ENCODE measurements at regions not wholly inside any gene's neighbourhood (a gene's known extent, or its start where the extent isn't known, plus 50 kb on each side); places are given as distances from the start of the nearest gene placed in this dataset.
"Not testable (repeated sequence)": the region's sequence is repeated elsewhere in the genome, so short reads cannot be mapped to it uniquely, and the experiment has no call there.

DNA sequence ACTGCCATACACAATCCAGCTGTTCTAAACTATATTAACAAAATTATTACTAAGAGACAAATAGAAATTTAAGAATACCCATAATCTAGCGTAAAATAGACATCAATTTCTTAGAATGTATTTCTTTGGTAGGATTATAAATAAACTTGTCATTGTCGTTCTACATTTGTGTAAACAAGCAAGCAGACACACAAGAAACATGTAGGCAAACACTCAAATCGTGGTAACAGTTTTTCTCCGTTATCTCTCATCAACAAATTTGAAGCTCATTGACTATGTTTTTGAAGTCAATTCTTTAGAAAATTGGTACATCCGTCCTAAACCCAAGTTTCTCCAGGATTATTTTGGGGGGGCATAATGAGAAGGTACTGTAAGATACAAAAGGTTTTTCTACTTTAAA, 832.2 kb downstream of the DTWD2 start:
- DNase-seq: no peak

DNA sequence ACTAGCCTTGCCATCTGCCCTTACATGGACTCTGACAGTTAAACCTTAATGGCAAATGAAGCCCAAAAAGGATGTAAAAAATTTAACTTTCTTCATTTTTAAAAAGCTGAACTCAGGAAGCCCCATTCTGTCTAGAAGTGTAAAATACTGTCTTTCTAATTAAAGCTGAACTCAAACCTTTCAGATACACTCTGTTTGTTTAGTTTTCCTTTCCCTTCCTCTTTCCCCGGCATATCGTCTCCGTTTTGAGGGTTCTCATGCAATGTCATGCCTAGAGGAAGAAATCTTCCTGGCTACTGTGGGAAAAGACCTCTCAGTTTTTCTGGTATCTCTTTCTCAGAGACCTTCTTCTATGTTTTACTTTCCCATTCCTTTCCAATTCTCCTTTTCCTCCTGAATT, 841.5 kb downstream of the DTWD2 start:
- DNase-seq: no peak

DNA sequence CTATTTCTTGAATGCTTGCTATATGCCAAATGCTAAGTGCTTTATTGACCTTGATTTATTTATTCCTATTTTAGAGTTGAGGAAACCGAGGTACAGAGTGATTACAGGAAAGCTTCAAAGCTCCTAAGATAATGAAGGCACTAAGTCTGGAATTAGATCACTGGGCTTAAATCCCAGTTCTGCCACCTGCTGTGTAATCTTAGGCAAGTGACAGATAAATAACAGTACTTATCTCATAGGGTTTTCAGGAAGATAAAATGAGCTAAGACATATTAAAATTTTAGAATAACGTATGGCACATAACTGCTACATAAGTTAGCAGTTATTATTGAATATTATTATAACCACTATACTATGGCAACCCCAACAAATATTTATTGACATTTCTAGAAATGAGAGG, 843.8 kb downstream of the DTWD2 start:
- DNase-seq: peak in 1 of 2 experiments; percentile 1

DNA sequence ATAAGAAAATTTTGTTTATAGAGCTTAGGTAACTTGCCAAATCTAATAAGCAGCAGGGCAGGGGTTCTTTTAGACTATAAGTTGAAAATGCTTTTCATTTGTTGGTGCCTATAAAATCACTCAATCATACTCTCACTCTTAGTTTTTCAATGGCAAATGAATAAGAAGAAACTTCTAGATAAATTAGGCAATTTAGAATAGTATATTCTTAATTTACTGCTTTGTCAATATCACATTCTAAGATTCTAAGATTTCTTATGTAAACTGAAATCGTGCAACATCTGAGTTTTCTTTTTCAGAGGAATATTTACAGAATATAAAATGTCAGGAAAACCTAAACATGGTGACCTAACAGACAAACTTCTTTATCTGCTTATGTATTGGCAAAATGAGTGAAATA, 849.0 kb downstream of the DTWD2 start:
- DNase-seq: no peak

DNA sequence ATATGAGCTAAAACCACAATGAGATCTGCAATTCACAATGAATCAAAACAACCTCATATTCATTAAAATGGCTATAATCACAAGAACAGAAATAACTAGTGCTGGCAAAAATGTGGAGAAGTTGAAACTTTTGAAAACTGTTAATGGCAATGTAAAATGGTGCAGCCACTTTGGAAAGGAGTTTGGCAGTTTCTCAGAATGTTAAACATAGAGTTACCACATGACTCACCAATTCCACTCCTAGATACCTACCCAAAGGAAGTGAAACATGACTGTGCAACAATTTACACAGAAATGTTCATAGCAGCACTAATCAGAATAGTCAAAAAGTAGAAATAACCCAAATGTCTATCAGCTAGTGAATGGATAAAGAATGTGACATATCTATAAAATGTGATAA, 862.2 kb downstream of the DTWD2 start:
- DNase-seq: no peak

DNA sequence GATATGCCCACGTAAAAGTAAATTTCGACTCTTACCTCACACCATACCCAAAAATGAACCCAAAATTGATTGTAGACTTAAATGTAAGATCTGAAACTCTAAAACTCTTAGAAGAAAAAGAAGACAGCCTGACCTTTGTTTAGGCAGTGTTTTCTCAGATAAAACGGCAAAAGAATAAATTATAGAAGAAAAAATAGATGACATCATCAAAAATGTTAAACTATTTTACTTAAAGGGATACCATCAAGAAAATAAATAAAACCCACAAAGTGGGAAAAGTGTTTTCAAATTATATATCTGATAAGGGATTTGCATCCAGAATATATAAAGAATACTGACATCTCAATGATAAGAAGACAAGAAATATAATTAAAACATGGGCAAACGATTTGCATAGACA, 862.7 kb downstream of the DTWD2 start:
- no peak for DNase-seq

DNA sequence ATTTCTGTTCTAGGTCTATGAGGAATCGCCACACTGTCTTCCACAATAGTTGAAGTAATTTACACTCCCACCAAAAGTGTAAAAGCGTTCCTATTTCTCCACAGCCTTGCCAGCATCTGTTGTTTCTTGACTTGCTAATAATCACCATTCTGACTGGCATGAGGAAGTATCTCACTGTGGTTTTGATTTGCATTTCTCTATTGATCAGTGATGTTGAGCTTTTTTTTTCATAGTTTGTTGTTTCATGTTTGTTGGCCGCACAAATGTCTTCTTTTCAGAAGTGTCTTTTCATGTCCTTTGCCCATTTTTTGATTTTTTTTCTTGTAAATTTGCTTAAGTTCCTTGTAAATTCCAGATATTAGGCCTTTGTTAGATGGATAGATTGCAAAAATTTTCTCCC, 867.1 kb downstream of the DTWD2 start:
- no peak for DNase-seq

DNA sequence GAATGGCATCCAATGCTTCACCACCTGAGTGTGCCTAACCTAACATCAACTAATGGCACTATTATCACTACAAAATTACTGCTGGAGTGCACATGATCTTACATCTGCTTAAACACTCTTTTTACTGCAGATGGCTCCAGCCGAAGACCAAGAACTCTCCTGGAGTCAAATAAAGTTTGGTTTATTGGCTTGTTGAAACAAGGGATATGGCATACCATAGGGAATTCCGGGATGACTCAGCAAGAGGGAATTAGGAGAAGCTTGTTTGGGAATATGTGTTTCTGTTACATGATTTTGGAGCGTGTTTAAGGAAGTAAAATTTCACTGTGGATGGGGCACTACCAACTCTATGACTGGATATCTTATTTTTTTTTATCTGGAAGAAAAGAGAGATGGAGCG, 872.6 kb downstream of the DTWD2 start:
- DNase-seq: no peak

DNA sequence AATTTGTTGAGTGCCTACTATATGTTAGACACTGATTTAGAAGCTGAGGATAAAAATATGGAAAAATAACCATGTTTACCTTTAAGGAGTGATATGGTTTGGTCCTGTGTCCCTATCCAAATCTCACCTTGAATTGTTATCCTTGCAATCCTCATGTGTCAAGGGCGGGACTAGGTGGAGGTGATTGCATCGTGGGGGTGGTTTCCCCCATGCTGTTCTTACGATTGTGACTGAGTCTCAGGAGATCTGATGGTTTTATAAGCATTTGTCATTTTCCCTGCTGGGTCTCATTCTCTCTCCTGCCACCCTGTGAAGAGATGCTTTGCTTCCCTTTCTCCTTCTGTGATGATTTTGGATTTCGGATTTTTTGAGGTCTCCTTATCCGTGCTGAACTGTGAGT, 876.4 kb downstream of the DTWD2 start:
- no peak for DNase-seq

DNA sequence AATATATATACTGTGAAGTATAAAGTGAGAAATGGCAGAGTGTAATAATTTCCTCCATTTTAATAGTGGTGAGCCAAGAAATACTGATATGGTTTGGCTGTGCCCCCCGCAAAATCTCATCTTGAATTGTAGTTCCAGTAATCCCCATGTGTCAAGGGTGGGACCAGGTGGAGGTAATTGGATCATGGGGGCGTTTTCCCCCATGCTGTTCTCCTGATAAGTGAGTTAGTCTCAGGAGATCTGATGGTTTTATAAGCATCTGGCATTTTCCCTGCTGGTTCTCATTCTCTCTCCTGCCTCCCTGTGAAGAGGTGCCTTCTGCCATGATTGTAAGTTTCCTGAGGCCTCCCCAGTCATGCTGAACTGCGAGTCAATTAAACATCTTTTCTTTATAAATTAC, 881.1 kb downstream of the DTWD2 start:
- not testable (repeated sequence) for DNase-seq

DNA sequence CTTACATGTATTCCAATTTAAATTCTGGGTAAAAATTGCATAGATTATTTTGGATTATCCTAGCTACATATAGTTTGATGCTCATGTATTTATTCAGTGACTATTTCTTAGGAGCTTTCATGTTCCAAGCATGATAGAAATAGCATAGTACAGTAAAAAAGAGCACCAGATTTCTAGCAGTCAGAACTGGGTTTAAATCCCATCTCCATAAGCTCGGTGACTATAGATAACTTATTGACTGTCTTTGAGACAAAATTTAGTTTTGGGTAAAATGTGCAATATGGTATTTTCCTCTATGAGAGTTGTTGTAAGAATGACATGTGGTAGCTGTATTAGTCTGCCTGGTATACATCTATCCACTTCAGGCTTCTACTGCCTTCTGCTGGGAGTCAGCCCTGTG, 889.6 kb downstream of the DTWD2 start:
- no peak for DNase-seq

DNA sequence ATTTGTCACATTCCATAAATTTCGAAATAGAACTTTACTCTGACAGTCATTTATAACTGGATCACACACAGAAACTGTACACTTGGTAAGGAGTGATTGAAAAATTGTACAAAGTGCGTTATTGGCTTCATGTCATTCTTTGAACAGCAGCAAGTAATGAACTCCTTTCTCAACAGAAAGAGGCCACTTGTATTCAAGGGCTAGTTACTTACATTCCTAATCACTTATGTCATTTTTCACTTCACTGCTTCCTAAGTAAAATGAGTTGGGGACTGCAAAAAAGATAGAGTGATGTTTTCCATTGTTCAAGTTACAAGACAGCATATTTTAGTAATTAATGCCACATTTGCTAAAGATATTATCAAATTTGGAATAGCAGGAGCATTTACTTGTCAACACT, 893.2 kb downstream of the DTWD2 start:
- no peak for DNase-seq

DNA sequence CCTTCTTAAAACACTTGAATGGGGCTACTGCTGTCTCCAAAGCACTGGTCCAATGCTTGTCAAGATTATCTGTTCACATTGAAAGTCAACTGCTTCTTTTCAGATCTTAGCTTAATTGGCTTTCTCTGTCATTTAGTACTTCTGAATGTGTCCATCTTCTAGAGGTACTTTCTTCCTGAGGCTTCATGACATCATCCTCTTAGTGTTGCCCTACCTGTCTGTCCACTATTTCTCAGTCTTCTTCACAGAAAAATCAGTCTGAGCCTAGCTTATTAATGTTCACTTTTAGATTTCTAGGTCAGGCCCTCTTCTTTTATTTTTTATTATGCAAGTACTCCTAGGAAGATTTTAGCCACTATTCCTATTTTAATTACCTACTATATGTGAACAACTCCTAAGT, 899.9 kb downstream of the DTWD2 start:
- no peak for DNase-seq

DNA sequence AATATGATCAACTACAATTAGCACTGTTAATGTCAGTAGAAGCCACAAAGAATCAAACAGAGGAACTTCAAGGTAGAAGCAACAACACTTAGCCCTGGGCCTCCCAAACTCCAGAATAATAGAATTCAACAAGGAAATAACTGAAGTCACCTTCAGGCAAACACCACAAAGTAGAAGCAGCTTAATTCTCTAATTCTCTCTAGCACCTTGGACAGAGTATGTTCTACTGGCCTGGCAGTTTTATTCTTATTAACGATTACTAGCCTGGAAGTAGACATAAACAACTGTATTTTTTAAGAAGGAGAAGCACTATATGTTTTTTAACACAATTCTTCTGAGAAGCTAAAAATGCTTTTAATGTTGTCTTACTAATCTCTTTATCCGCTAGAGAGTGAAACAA, 911.9 kb downstream of the DTWD2 start:
- no peak for DNase-seq

DNA sequence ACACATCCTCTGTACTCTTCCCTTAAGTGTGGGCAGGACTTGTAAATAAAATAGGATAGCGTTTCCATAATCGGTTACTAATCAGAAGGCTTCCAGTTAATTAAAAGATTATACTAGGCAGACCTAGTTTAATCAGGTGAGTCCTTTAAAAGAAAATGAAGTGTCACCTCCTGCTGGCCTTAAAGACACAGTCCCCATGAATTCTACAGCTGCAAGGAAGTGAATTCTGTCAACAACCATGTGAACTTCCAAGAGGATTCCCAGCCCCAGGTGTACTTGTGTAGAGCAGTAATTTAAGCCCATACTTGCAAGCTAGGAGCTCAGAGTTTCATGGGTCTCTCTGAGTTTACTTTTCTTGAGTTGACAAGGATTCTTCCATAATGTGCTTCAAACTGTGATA, 918.3 kb downstream of the DTWD2 start:
- no peak for DNase-seq

DNA sequence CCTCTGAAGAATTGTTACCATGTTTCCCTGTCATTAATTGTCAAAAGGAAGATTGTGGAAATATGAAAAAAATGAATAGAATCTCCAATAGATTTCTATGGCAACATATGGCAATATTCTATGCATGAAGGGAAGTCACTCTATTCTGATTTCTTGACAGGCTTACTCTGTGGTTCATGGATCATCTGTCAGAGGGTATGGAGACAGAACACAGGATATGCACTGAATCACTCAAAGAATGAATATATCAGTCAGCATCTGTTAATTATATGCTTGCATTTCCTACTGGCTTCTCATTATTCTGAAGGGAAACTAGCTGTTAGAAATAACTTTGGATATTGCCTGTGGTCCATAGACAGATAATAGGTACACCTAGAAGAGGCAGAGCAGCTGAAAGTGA, 918.9 kb downstream of the DTWD2 start:
- DNase-seq: no peak

DNA sequence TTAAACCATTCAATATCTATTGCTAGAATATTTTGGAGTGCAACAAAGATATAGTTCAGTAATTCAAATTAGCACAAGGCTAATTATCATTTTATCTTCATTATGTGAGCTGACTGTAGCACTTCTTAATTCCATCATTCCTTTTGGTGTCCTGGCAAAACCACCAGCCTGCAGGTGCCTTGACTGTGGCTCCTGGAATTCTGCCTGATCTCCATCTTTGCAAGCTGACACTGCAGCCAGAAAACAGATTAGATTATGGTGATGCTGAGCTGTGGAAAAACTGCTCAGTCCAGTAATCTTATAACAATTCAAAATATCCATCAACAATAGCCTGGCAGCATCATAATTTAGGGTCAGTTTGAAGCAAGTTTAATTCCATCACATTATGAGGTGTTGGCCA, 919.5 kb downstream of the DTWD2 start:
- no peak for DNase-seq

DNA sequence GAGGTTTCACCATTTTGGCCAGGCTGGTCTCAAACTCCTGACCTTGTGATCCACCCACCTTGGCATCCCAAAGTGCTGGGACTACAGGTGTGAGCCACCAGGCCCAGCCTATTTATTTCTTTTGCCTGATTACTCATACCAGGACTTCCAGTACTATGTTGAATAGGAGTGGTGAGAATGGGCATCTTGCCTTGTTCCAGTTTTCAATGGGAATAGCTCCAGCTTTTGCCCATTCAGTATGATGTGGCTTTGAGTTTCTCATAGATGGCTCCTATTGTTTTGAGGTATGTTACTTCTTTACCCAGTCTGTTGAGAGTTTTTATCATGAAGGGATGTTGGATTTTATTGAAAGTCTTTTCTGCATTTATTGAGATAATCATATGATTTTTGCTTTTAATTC, 924.5 kb downstream of the DTWD2 start:
- not testable (repeated sequence) for DNase-seq

DNA sequence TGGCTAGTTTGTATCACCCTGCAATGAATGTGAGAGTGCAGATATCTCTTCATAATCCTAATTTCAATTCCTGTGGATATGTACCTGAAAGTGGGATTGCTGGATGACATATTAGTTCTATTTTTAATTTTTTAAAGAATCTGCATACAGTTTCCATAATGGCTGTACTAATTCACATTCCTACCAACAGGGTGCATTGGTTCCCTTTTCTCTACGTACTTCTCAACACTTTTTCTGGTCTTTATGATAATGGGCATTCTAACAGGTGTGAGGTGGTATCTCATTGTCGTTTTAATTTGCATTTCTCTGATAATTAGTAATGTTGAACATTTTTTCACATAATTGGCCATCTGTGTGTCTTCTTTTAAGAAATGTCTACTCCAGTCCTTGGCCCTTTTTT, 927.5 kb downstream of the DTWD2 start:
- DNase-seq: no peak

DNA sequence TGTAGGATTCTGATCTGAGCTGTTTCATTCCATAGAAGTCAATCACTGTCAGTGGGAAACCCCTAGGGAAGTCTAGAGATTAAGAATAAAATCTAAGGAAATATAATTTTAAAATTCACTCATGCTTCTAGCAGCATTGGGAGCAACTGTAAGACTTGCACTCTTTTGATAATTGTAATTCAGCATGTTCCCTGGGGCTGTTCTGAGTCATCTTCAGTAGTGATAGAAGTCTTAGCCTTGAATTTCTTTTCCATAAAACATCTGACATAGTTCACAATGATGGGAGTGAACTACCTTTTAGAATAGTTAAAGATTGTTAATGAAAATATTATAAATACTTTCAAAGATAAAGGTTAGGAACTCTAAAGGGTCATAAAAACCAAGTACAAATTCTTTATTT, 935.8 kb downstream of the DTWD2 start:
- no peak for DNase-seq

DNA sequence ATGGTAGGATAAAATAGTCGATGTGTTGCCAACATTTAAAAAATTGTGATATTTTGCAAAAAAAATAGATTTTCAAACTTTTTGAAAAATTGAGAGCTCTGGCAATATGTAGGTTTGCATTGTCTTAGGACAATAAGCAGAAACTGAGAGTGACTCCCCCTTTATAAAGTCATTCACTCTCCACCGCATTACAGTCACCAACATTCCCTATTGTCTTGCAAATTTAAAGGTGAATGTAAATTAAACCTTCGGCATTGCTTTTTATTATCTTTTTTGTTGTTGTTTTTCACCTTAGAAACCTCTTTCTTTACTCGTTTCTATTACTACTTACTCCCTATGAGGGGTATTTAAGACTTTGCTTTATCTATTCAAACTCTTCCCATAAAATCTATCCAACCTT, 944.2 kb downstream of the DTWD2 start:
- DNase-seq: no peak

DNA sequence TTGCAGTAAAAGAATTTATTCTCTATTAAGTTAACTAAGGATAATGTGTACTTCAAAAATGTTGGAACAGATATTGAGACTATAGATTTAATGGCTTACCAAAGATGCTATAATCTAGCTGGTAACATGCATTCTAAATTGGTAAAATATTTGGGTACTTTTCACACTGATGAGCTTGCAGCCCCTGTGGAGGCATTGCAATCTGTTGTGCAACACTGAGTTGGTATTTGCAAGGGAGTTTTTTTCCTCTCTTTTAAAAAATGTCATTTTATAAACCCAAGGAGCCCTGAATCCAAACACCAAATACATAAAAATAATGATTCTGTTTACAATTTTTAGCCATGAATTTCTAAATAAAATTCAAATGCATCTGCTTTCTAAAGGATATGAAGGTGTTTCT, 944.8 kb downstream of the DTWD2 start:
- DNase-seq: no peak

DNA sequence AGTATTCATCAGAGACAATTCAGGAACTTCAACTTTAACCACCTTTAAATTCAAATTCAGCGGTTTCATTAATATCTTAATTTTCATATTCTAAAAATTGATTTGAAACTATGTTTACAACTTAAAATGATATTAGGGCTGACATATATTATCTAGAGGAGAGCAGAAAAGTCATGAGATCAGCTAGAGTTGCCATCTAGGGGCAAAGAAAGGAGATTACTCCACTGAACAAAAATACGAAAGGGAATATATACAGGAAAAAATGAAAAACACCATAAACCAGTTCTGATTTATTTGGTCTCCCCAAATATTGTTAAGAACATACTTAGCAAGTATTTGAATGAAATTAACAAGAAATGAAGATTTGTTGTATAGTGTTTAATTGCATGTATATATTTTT, 946.3 kb downstream of the DTWD2 start:
- no peak for DNase-seq

DNA sequence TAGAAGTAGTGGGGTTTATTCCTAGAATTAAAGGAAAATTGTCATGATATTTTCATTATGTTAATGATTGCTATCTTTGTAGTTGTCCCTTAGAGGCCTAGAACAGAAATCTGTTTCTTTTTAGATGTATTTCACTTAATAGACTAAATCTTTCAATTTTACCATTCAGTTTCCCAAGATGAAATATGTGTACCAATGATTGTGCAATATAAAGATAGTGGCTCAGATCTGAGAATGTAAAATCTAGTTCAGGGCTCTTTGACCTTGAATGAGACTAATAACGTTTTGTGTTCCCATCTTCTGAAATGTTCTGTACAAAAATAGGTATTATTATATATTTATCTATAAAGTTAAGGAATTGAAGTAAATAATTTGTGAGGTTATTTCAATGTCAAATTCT, 947.9 kb downstream of the DTWD2 start:
- DNase-seq: no peak

DNA sequence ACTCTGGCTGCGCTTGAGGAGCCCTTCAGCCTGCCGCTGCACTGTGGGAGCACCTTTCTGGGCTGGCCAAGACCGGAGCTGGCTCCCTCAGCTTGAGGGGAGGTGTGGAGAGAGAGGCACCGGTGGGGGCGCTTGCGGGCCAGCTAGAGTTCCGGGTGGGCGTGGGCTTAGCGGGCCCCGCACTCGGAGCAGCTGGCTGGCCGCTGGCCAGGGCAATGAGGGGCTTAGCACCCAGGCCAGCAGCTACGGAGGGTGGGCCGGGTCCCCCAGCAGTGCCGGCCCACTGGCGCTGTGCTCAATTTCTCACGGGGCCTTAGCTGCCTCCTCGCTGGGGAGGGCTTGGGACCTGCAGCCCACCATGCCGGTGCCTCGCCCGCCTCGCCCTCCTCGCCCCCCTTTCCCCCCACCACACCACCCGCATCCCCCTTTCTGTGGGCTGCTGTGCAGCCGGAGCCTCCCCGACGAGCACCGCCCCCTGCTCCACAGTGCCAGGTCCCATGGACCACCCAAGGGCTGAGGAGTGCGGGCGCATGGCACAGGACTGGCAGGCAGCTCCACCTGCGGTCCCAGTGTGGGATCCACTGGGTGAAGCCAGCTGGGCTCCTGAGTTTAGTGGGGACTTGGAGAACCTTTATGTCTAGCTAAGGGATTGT, 954.5 kb downstream of the DTWD2 start:
- no peak for DNase-seq

DNA sequence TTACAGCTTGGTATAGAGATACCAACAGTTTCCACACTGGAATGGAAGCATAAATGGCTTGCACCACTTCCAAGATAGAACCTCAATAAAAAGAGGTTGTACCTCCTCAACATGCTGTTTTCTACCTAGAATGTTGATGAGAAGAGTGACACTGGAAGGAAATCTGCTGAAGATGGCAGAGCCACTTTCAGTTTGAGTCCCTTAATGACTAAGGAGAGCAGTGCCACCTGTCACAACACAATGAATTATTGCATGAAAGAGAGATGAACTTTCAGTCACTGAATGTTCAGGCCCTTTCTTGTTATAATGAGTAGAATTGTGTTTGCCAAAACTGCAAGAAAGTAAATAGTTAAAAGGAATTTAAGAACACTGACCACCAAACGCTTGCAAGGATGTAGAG, 958.5 kb downstream of the DTWD2 start:
- DNase-seq: no peak
